HCT116 (cell line): ENCODE measurements at regions not wholly inside any gene's neighbourhood (a gene's known extent, or its start where the extent isn't known, plus 50 kb on each side); places are given as distances from the start of the nearest gene placed in this dataset.

Source experiments
- ATAC-seq: fragments of 200-7000 bp; cut with Tn5 transposase; 2 replicates; pipeline ENCODE4 v1.9.1; 2020; ENCODE audit warnings: mild to moderate bottlenecking, moderate library complexity
- BruUV-seq: library from RNA; stranded (reverse); fragments of 400-500 nt; replicated peaks from 2 replicates; lab custom pipeline; 2021; lab: Mats Ljungman, UMichigan
- CTCF ChIA-PET: fragments of 300-600 bp; sonication (Branson Sonifier 250); formaldehyde crosslinking; loops from one replicate; lab custom pipeline; 2021; ENCODE audit warnings: antibody characterized with exemption; lab: Charles Lee
- POLR2A ChIA-PET: fragments of 300-600, 350-600 bp; sonication (Branson Sonifier 250); formaldehyde crosslinking; loops from one replicate; lab custom pipeline; 2021; ENCODE audit warnings: antibody characterized with exemption; lab: Charles Lee
- RAD21 ChIA-PET, 2 experiments: fragments of 300-600 bp; sonication (Branson Sonifier 250); formaldehyde crosslinking; loops; one replicate each; lab custom pipeline; 2023; ENCODE audit warnings: low total read pairs in 2 of 2; ENCODE audit not compliant: uncharacterized antibody in 2 of 2, unreplicated experiment in 2 of 2, low non-redundant PET in 1 of 2; lab: Charles Lee
- DNase-seq: peaks from one replicate; pipeline ENCODE4 v3.0.0-alpha.2; 2010; ENCODE audit warnings: low read depth, low spot score
- H2AFZ ChIP-seq: fragments of 200-600 bp; shearing (Covaris generic), sonication (generic); 2 replicates; pipeline ENCODE4 v1.6.1; 2017; ENCODE audit warnings: low read depth, mixed run types, mixed read lengths, antibody characterized with exemption, low read length; ENCODE audit not compliant: poor library complexity, severe bottlenecking
- H3K27ac ChIP-seq: 2 replicates; pipeline ENCODE4 v1.5.1; 2012; ENCODE audit warnings: low read depth, low read length
- H3K27me3 ChIP-seq: fragments of 200-600 bp; sonication (generic); 2 replicates; pipeline ENCODE4 v1.6.1; 2016; ENCODE audit warnings: mixed run types, low read length, mixed read lengths; ENCODE audit not compliant: insufficient read depth
- H3K36me3 ChIP-seq, 2 experiments: fragments of 200-500 bp in 1 of 2; fragments of 200-600 bp in 1 of 2; sonication (Bioruptor generic) in 1 of 2; sonication (generic) in 1 of 2; 2 replicates each; pipeline versions ENCODE4 v1.5.1 to v1.6.1; 2014 to 2016; ENCODE audit warnings: low read length in 2 of 2, inconsistent platforms in 1 of 2, mixed read lengths in 1 of 2, mixed run types in 1 of 2; ENCODE audit not compliant: insufficient read depth in 2 of 2, control insufficient read depth in 1 of 2
- H3K4me1 ChIP-seq, 2 experiments: fragments of 200-600 bp in 1 of 2; sonication (generic) in 1 of 2; 2 replicates each; pipeline versions ENCODE4 v1.5.1 to v1.6.1; 2012 to 2017; ENCODE audit warnings: low read length in 2 of 2, inconsistent platforms in 1 of 2, mild to moderate bottlenecking in 1 of 2, mixed read lengths in 1 of 2, mixed run types in 1 of 2, moderate library complexity in 1 of 2; ENCODE audit not compliant: insufficient read depth in 2 of 2, control insufficient read depth in 1 of 2
- H3K4me2 ChIP-seq: fragments of 200-600 bp; sonication (generic); 2 replicates; pipeline ENCODE4 v1.6.1; 2017; ENCODE audit warnings: mixed run types, low read length, mixed read lengths
- H3K4me3 ChIP-seq, 2 experiments: fragments of 200-600 bp in 1 of 2; sonication (generic) in 1 of 2; replicated peaks in 1 of 2; 2 replicates each; pipeline ENCODE4 v1.5.1; 2011 to 2016; ENCODE audit warnings: low read length in 2 of 2, control low read depth in 1 of 2, low read depth in 1 of 2, mild to moderate bottlenecking in 1 of 2, mixed read lengths in 1 of 2, mixed run types in 1 of 2
- H3K79me2 ChIP-seq: fragments of 200-600 bp; sonication (generic); 2 replicates; pipeline ENCODE4 v1.6.1; 2017; ENCODE audit warnings: mild to moderate bottlenecking, mixed run types, low read length, moderate library complexity, mixed read lengths; ENCODE audit not compliant: insufficient read depth
- H3K9ac ChIP-seq: fragments of 200-600 bp; sonication (generic); 2 replicates; pipeline ENCODE4 v1.6.1; 2016; ENCODE audit warnings: low read length, mixed read lengths
- H3K9me2 ChIP-seq: fragments of 200-600 bp; sonication (generic), shearing (Covaris generic); 2 replicates; pipeline ENCODE4 v1.6.1; 2017; ENCODE audit warnings: mixed run types, mild to moderate bottlenecking, moderate library complexity; ENCODE audit not compliant: insufficient read depth
- H3K9me3 ChIP-seq, 2 experiments: fragments of 200-500 bp in 1 of 2; fragments of 200-600 bp in 1 of 2; sonication (Bioruptor generic) in 1 of 2; sonication (generic) in 1 of 2; 2 replicates each; pipeline ENCODE4 v1.6.1; 2014 to 2017; ENCODE audit warnings: low read length in 2 of 2, mixed read lengths in 2 of 2, inconsistent platforms in 1 of 2, low read depth in 1 of 2, mild to moderate bottlenecking in 1 of 2, mixed run types in 1 of 2, moderate library complexity in 1 of 2; ENCODE audit not compliant: control insufficient read depth in 1 of 2, insufficient read depth in 1 of 2
- H4K20me1 ChIP-seq: fragments of 200-600 bp; sonication (generic), shearing (Covaris generic); 2 replicates; pipeline ENCODE4 v1.6.1; 2017; ENCODE audit warnings: mixed run types, mild to moderate bottlenecking, moderate library complexity; ENCODE audit not compliant: insufficient read depth
- CBX3 ChIP-seq: IDR thresholded peaks from 2 replicates; pipeline ENCODE4 v1.6.1; 2012; ENCODE audit warnings: low read depth
- ELF1 ChIP-seq: IDR thresholded peaks from 2 replicates; pipeline ENCODE4 v1.6.1; 2012; ENCODE audit warnings: low read depth, borderline replicate concordance
- EZH2phosphoT487 ChIP-seq: fragments of 200-600 bp; IDR thresholded peaks from 2 replicates; pipeline ENCODE4 v1.6.1; 2018; ENCODE audit warnings: antibody characterized with exemption, borderline replicate concordance
- POLR2A ChIP-seq: IDR thresholded peaks from 2 replicates; pipeline ENCODE4 v1.7.0; 2011; ENCODE audit warnings: borderline replicate concordance; ENCODE audit not compliant: insufficient read depth, insufficient read length; ENCODE audit errors: extremely low read depth
- POLR2AphosphoS5 ChIP-seq: IDR thresholded peaks from 2 replicates; pipeline ENCODE4 v1.6.1; 2011; ENCODE audit warnings: mild to moderate bottlenecking, low read depth, low read length, moderate library complexity
- SIN3A ChIP-seq: IDR thresholded peaks from 2 replicates; pipeline ENCODE4 v1.6.1; 2012; ENCODE audit warnings: low read depth
- SRF ChIP-seq: IDR thresholded peaks from 2 replicates; pipeline ENCODE4 v1.6.1; 2012; ENCODE audit warnings: low read depth
- TCF7L2 ChIP-seq: IDR thresholded peaks from 2 replicates; pipeline ENCODE4 v1.7.0; 2011; ENCODE audit warnings: borderline replicate concordance, inconsistent platforms; ENCODE audit not compliant: insufficient read depth, insufficient read length; ENCODE audit errors: extremely low read depth
- YY1 ChIP-seq: IDR thresholded peaks from 2 replicates; pipeline ENCODE4 v1.6.1; 2011; ENCODE audit warnings: low read length, low read depth, moderate library complexity, mild to moderate bottlenecking; ENCODE audit not compliant: insufficient replicate concordance; ENCODE audit errors: extremely low read depth
- ZFX ChIP-seq: fragments of 450-650 bp; IDR thresholded peaks from 2 replicates; pipeline ENCODE4 v1.6.1; 2017
- ZNF274 ChIP-seq: fragments of 200-500 bp; sonication (Bioruptor generic); IDR thresholded peaks from 2 replicates; pipeline ENCODE4 v1.6.1; 2014; ENCODE audit warnings: mild to moderate bottlenecking, low read depth, low read length, inconsistent platforms
- intact Hi-C: fragments of 100-400 bp; cut with micrococcal nuclease; formaldehyde crosslinking; loops from 2 replicates; pipeline ENCODE4 v1.10.0; 2022
- TF ChIP-seq, protein P1 (sequence below): IDR thresholded peaks from 2 replicates; pipeline ENCODE4 v1.6.1; 2012; ENCODE audit warnings: low read depth
- TF ChIP-seq, protein P2 (sequence below): IDR thresholded peaks from 2 replicates; pipeline ENCODE4 v1.6.1; 2012
- TF ChIP-seq, protein P3 (sequence below): IDR thresholded peaks from 2 replicates; pipeline ENCODE4 v1.6.1; 2011; ENCODE audit warnings: mild to moderate bottlenecking, low read length, moderate library complexity; ENCODE audit not compliant: insufficient replicate concordance; ENCODE audit errors: extremely low read depth

DNA sequence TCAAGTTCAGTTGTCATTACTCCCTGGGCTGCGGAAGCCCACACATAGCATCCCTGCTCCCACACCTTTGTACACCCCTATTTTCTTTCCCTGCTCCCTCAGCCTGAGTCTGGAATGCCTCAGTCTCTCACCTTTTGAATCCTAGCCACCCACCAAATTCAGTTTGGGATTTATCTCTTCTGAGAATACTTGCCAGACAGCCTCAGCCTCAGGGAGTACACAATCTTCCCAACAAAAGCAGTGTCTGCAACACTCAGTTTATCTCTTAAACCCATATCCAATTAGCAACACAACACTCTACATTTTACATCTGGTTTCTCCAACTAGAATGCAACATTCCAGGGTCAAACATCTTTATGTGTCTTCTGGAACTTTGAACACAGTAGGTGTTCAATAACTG lies 190.2 kb downstream of the GPAM start (continued):
- TF ChIP-seq, protein P1, sequence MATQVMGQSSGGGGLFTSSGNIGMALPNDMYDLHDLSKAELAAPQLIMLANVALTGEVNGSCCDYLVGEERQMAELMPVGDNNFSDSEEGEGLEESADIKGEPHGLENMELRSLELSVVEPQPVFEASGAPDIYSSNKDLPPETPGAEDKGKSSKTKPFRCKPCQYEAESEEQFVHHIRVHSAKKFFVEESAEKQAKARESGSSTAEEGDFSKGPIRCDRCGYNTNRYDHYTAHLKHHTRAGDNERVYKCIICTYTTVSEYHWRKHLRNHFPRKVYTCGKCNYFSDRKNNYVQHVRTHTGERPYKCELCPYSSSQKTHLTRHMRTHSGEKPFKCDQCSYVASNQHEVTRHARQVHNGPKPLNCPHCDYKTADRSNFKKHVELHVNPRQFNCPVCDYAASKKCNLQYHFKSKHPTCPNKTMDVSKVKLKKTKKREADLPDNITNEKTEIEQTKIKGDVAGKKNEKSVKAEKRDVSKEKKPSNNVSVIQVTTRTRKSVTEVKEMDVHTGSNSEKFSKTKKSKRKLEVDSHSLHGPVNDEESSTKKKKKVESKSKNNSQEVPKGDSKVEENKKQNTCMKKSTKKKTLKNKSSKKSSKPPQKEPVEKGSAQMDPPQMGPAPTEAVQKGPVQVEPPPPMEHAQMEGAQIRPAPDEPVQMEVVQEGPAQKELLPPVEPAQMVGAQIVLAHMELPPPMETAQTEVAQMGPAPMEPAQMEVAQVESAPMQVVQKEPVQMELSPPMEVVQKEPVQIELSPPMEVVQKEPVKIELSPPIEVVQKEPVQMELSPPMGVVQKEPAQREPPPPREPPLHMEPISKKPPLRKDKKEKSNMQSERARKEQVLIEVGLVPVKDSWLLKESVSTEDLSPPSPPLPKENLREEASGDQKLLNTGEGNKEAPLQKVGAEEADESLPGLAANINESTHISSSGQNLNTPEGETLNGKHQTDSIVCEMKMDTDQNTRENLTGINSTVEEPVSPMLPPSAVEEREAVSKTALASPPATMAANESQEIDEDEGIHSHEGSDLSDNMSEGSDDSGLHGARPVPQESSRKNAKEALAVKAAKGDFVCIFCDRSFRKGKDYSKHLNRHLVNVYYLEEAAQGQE, result no peak
- TF ChIP-seq TCF7L2 (no peak), SRF (no peak), ZNF274 (no peak), POLR2AphosphoS5 (no peak), CBX3 (no peak), POLR2A (no peak)

DNA sequence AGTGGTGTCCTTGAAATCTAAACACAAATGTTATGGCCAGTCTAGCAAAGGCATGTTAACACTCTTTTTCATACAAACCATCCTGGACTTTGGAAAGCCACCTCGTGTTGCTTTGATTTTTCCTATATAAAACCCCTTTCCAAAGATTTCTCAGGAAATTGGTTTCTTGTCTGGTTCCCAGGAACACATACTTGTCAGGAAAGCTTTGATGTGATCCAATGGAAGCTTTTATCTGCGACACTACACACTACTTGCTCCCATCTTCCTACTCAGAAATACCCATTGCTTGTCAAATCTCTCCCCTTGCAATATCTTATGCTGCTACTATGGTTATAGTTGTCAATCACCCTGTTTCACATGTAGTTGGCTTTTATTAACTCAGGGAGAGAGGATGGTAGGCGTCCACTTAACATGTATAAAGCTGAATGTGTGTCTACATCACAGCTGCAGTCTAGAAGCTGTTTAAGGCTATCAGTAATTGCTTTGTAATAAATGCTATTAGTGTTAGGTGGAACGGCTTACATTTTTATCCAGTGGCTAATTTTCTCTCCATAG lies 189.6 kb downstream of the GPAM start:
- Histone ChIP-seq H3K9me2 (no peaks in the 10 kb centered on the region), H3K4me1 (no peaks in the 10 kb centered on the region), H3K4me2 (no peak overlapping the region), H3K27me3 (peaks cover 72% of the 10 kb centered on the region), H3K9ac (no peak overlapping the region), H3K9me3 (no peaks in the 10 kb centered on the region), H2AFZ (no peak overlapping the region), H3K27ac (no peak overlapping the region), H4K20me1 (no peaks in the 10 kb centered on the region), H3K36me3 (no peaks in the 10 kb centered on the region), H3K4me3 (no peak overlapping the region), H3K79me2 (no peaks in the 10 kb centered on the region)
- RAD21 ChIA-PET, result no interaction called here
- DNase-seq (no peak), ATAC-seq (no peak)
- TF ChIP-seq CBX3 (no peak), ELF1 (no peak), EZH2phosphoT487 (no peak), POLR2A (no peak), SIN3A (no peak), ZNF274 (no peak), YY1 (no peak), ZFX (no peak)
- TF ChIP-seq, protein P2, sequence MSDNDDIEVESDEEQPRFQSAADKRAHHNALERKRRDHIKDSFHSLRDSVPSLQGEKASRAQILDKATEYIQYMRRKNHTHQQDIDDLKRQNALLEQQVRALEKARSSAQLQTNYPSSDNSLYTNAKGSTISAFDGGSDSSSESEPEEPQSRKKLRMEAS, result no peak
- TF ChIP-seq, protein P3, sequence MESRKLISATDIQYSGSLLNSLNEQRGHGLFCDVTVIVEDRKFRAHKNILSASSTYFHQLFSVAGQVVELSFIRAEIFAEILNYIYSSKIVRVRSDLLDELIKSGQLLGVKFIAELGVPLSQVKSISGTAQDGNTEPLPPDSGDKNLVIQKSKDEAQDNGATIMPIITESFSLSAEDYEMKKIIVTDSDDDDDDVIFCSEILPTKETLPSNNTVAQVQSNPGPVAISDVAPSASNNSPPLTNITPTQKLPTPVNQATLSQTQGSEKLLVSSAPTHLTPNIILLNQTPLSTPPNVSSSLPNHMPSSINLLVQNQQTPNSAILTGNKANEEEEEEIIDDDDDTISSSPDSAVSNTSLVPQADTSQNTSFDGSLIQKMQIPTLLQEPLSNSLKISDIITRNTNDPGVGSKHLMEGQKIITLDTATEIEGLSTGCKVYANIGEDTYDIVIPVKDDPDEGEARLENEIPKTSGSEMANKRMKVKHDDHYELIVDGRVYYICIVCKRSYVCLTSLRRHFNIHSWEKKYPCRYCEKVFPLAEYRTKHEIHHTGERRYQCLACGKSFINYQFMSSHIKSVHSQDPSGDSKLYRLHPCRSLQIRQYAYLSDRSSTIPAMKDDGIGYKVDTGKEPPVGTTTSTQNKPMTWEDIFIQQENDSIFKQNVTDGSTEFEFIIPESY, result no peak
- CTCF ChIA-PET, result no interaction called here
- POLR2A ChIA-PET, result interaction anchor here (0.6 kb wide), 1 partner anchor 18 kb away, joined by 3 read pairs; no protein-coding TSS in a partner anchor
- intact Hi-C loops, result no loop called here
- BruUV-seq, result no TSS peak
